ENCODE measurements at regions not wholly inside any gene's neighbourhood (a gene's known extent, or its start where the extent isn't known, plus 50 kb on each side); places are given as distances from the start of the nearest gene placed in this dataset.
A peak's percentile ranks its signal among the peaks of the same experiment; 100 is the strongest.
"Not testable (repeated sequence)": the region's sequence is repeated elsewhere in the genome, so short reads cannot be mapped to it uniquely, and the experiment has no call there.

- POLR2A ChIA-PET = no interaction called here
- Mint-ChIP-seq H3K9me3 (peaks cover 2% of the 10 kb centered on the region), H3K4me3 (no peak overlapping the region), H3K36me3 (ENCODE audit: low read depth) (no peaks in the 10 kb centered on the region), H3K27ac (no peak overlapping the region), H3K27me3 (no peaks in the 10 kb centered on the region), H3K4me1 (no peaks in the 10 kb centered on the region)
- CTCF ChIA-PET = no interaction called here
- DNase-seq = no peak
Observed at GRCh38 chr9:30065888-30066287, 2318.6 kb upstream of the ACO1 start.

DNA sequence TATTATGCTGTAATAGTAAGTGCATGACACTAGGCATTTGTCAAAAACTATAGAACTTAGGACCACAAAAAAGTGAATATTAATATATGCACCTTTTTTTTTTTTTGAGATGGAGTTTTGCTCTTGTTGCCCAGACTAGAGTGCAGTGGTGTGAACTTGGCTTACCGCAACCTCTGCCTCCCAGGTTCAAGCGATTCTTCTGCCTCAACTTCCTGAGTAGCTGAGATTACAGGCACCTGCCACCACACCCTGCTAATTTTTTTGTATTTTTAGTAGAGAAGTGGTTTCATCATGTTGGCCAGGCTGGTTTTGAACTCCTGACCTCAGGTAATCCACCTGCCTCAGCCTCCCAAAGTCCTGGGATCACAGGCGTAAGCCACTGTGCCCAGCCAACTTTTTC is 2315.2 kb upstream of the ACO1 start:
- H3K4me1 Mint-ChIP-seq; POLR2A ChIA-PET; H3K4me3 Mint-ChIP-seq; H3K27ac Mint-ChIP-seq; H3K27me3 Mint-ChIP-seq; CTCF ChIA-PET; H3K36me3 Mint-ChIP-seq (ENCODE audit: low read depth); DNase-seq; H3K9me3 Mint-ChIP-seq: not testable (repeated sequence)

GRCh38 chr9:30075022-30075421 is 2309.4 kb upstream of the ACO1 start:
- Mint-ChIP-seq H3K9me3 (peaks cover 21% of the 10 kb centered on the region), H3K4me1 (peaks cover 28% of the 10 kb centered on the region), H3K36me3 (ENCODE audit: low read depth) (no peaks in the 10 kb centered on the region), H3K27me3 (no peaks in the 10 kb centered on the region), H3K27ac (no peak overlapping the region), H3K4me3 (peak overlapping the region; percentile 24)
- POLR2A ChIA-PET = no interaction called here
- DNase-seq = no peak
- CTCF ChIA-PET = no interaction called here

DNA sequence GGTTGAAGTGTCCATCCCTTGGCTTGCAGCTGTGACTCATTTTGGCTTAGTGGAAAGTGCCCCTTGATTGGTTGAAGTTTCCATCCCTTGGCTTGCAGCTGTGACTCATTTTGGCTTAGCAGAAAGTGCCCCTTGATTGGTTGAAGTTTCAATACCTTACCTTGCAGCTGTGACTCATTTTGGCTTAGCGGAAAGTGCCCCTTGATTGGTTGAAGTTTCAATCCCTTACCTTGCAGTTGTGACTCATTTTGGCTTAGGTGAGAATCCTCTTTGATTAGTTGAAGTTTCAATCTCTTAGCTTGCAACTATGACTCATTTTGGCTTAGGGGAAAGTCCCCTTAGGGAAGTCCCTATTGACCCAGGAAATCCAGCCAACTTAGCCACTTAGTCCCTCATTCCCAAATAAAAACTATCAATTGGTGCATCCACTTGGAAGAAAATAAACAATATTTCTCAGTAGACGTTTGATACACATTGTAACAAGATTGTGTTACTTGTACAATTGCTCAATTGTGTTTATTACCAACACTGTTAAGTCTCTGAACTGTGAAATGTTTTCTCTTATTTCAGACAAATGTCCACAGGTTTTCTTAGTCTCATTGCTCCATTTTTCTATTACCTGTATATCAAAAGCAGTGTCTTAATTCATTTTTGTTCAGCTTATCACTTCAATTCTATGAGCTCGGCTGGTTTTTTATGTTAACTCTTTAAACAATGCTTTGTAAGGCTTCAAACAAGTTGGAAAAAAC is 2308.8 kb upstream of the ACO1 start:
- H3K9me3 Mint-ChIP-seq = peaks cover 21% of the 10 kb centered on the region
- no peak overlapping the region for H3K27ac Mint-ChIP-seq
- CTCF ChIA-PET = no interaction called here
- H3K36me3 Mint-ChIP-seq (ENCODE audit: low read depth) = no peaks in the 10 kb centered on the region
- H3K27me3 Mint-ChIP-seq = no peaks in the 10 kb centered on the region
- H3K4me3 Mint-ChIP-seq = no peak overlapping the region
- POLR2A ChIA-PET = no interaction called here
- peaks cover 28% of the 10 kb centered on the region for H3K4me1 Mint-ChIP-seq
- DNase-seq = peak; percentile 32

DNA sequence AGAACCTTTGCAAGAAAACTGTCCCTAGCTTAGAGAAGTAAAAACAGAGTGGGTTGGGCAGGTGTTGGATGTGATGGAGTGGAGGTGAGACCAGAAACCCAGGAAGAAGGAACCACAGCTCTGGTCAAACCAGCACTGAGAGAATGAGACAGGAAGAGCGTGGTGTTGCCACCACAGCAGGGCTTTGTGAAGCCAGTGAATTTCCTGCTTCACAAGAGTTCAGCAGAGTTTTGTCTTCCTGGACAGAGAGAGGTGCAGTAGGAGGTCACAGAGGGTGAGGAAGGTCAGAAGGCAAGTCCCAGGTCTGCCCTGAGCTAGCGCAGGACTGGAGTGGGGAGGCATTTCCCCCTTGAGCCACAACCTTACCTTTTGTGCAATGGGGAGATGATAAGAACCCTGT is 2306.2 kb upstream of the ACO1 start:
- Mint-ChIP-seq H3K4me1 (peaks cover 28% of the 10 kb centered on the region), H3K27me3 (no peaks in the 10 kb centered on the region), H3K36me3 (ENCODE audit: low read depth) (no peaks in the 10 kb centered on the region), H3K27ac (peak overlapping the region; percentile 31), H3K9me3 (peaks cover 18% of the 10 kb centered on the region), H3K4me3 (no peak overlapping the region)
- no peak for DNase-seq
- POLR2A ChIA-PET = no interaction called here
- CTCF ChIA-PET = no interaction called here

DNA sequence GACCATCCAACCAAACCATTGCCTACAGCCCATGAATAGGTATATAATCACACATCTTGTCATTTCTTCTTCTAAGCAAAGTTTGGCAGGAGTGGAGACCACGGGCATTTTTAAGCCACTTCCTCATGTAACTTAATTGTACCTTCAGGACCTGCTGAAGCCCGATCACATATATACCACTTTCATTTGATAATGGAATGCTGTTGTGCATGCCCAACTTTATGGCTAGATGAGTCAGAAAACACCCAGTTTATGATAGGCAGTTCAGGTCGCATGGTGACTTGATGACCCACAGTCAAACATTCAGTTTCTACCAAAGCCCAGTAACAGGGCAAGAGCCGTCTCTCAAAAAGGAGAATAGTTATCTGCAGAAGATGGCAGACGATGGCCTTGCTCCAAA is 2295.0 kb upstream of the ACO1 start:
- Mint-ChIP-seq H3K27ac (no peak overlapping the region), H3K4me1 (no peaks in the 10 kb centered on the region), H3K9me3 (no peaks in the 10 kb centered on the region), H3K27me3 (no peaks in the 10 kb centered on the region), H3K36me3 (ENCODE audit: low read depth) (no peaks in the 10 kb centered on the region), H3K4me3 (no peak overlapping the region)
- ChIA-PET CTCF (no interaction called here), POLR2A (no interaction called here)
- DNase-seq = no peak

DNA sequence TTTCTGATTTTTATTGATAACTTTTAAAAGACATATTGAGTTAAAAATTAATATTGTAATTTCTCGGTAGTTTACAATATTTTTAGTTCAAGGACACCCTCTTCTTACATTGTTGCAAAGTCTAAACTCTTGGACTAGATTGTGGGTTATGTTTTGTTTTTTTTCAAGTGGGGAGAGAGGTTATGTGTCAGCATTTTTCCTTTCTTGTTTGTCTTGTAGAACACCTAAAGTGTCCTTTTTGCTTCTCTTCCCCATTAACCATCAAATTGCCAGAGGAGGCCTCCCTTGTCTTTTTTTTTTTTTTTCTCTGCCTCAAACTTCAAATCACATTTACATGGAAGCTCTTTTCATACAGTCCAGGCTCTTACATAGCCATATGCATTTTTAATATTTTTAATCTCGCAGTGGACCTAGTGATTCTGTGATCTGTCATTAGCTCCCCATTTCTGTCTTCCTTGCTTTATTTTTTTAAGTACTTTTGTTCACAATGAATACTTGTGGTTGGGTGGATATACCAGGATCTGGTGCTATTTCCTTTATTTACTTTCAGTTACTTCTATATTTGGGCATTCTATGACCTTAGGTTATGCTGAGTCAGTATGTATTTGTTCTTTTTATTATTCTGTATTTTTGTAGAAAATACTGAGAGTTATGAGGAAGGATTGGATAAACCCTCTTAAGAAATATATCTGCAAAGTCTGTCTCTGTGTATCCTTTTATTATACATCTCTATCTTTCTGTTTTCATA is 2280.6 kb upstream of the ACO1 start:
- POLR2A ChIA-PET = no interaction called here
- CTCF ChIA-PET = no interaction called here
- H3K9me3 Mint-ChIP-seq = peaks cover 3% of the 10 kb centered on the region
- no peaks in the 10 kb centered on the region for H3K36me3 Mint-ChIP-seq (ENCODE audit: low read depth)
- no peak overlapping the region for H3K27ac Mint-ChIP-seq
- no peak overlapping the region for H3K4me3 Mint-ChIP-seq
- H3K4me1 Mint-ChIP-seq = no peaks in the 10 kb centered on the region
- no peak for DNase-seq
- no peaks in the 10 kb centered on the region for H3K27me3 Mint-ChIP-seq

DNA sequence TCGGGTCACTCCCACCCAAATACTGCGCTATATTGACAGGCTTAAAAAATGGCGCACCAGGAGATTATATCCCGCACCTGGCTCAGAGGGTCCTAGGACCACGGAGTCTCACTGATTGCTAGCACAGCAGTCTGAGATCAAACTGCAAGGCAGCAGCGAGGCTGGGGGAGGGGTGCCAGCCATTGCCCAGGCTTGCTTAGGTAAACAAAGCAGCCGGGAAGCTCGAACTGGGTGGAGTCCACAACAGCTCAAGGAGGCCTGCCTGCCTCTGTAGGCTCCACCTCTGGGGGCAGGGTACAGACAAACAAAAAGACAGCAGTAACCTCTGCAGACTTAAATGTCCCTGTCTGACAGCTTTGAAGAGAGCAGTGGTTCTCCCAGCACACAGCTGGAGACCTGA is 2277.3 kb upstream of the ACO1 start:
- H3K27ac Mint-ChIP-seq; H3K36me3 Mint-ChIP-seq (ENCODE audit: low read depth); H3K27me3 Mint-ChIP-seq; H3K4me1 Mint-ChIP-seq; DNase-seq; H3K4me3 Mint-ChIP-seq; POLR2A ChIA-PET; H3K9me3 Mint-ChIP-seq; CTCF ChIA-PET: not testable (repeated sequence)

DNA sequence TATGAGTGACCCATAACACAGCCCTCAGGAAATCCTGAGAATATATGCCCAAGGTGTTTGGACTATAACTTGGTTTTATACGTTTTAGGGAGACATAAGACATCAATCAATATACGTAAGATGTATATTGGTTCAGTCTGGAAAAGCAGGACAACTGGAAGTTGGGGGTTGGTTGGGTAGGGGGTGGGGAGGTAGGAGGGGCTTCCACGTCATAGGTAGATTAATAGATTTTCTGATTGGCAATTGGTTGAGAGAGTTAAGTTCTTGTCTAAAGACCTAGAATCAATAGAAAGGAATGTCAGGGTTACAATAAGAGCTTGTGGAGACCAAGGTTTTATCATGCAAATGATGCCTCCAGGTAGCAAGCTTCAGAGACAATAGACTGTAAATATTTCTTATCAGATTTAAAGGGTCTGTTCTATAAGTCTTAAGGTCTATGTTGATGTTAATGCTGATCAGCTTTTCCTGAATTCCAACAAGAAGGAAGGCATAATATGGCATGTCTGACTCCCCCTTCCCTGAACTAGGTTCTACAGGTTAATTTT is 2267.7 kb upstream of the ACO1 start:
- no peak overlapping the region for H3K4me3 Mint-ChIP-seq
- POLR2A ChIA-PET = no interaction called here
- peaks cover 2% of the 10 kb centered on the region for H3K9me3 Mint-ChIP-seq
- DNase-seq = no peak
- H3K36me3 Mint-ChIP-seq (ENCODE audit: low read depth) = no peaks in the 10 kb centered on the region
- no peaks in the 10 kb centered on the region for H3K27me3 Mint-ChIP-seq
- H3K4me1 Mint-ChIP-seq = no peaks in the 10 kb centered on the region
- no peak overlapping the region for H3K27ac Mint-ChIP-seq
- CTCF ChIA-PET = no interaction called here

DNA sequence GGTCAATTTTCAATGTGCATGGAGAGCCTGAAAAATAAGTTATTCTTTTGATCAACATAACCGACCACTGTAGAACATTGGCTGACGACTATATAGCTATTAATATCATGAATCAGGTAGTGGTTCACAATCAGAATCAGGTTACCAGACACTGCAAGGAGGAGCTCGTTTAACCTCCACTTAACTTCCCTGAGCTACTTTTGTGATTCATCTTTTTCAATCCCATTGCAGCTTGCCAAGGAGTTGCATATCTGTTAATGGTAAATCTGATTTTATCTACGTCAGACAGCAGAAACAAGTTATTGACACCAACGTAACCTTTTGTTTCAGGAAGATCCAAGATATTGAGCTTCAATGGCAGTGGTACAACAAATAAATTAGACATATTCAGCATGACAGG is 2263.8 kb upstream of the ACO1 start:
- POLR2A ChIA-PET = no interaction called here
- DNase-seq = no peak

DNA sequence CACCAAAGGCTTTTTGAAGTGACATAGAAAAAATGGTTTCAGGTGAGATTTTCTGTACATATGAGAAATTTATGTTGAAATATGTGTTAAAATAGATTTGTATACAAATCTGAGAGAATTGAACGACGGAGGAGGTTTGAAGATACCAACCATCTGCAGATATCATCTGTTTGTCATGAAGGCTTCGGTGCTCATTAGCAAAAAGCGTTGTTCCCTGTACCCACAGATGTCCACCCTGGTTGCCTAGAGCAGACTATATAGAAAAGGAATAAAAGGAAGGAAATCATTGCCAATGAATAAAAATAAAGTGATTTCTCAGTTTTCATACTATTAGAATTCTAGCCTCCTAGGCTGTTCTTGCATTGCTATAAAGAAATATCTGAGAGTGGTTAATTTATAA is 2262.8 kb upstream of the ACO1 start:
- no peaks in the 10 kb centered on the region for H3K4me1 Mint-ChIP-seq
- CTCF ChIA-PET = no interaction called here
- H3K27ac Mint-ChIP-seq = no peak overlapping the region
- H3K9me3 Mint-ChIP-seq = no peaks in the 10 kb centered on the region
- H3K4me3 Mint-ChIP-seq = no peak overlapping the region
- no peak for DNase-seq
- H3K36me3 Mint-ChIP-seq (ENCODE audit: low read depth) = no peaks in the 10 kb centered on the region
- POLR2A ChIA-PET = no interaction called here
- H3K27me3 Mint-ChIP-seq = no peaks in the 10 kb centered on the region

More for the DNA sequence above, 2263.8 kb upstream of the ACO1 start:
- Mint-ChIP-seq H3K27me3 (no peaks in the 10 kb centered on the region), H3K4me3 (no peak overlapping the region), H3K9me3 (no peaks in the 10 kb centered on the region), H3K36me3 (ENCODE audit: low read depth) (no peaks in the 10 kb centered on the region), H3K27ac (no peak overlapping the region), H3K4me1 (no peaks in the 10 kb centered on the region)
- CTCF ChIA-PET = no interaction called here

DNA sequence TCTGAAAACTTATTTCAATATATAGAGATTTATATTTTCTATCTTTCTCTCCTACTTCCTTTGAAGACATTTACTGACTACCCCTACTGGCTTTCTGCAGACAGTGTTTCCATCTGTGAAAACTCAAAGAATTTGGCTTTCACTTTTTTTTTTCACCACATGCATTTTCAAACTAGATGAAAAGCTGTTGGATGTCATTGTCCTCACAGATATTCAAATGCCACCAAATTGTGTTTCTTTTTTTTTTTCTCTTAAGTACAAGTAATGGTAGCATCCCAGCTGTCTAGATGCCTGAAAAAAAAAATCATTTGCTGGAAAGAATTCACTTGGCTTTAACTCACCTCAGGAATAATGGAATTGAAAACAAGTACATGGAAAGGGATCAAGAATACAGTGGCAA is 2258.6 kb upstream of the ACO1 start:
- Mint-ChIP-seq H3K9me3 (no peaks in the 10 kb centered on the region), H3K27me3 (no peaks in the 10 kb centered on the region), H3K36me3 (ENCODE audit: low read depth) (no peaks in the 10 kb centered on the region), H3K27ac (no peak overlapping the region), H3K4me3 (no peak overlapping the region), H3K4me1 (no peaks in the 10 kb centered on the region)
- POLR2A ChIA-PET = no interaction called here
- no peak for DNase-seq
- CTCF ChIA-PET = no interaction called here

- no peaks in the 10 kb centered on the region for H3K27me3 Mint-ChIP-seq
- H3K36me3 Mint-ChIP-seq (ENCODE audit: low read depth) = no peaks in the 10 kb centered on the region
Observed at GRCh38 chr9:30127371-30127770, 2257.1 kb upstream of the ACO1 start.

DNA sequence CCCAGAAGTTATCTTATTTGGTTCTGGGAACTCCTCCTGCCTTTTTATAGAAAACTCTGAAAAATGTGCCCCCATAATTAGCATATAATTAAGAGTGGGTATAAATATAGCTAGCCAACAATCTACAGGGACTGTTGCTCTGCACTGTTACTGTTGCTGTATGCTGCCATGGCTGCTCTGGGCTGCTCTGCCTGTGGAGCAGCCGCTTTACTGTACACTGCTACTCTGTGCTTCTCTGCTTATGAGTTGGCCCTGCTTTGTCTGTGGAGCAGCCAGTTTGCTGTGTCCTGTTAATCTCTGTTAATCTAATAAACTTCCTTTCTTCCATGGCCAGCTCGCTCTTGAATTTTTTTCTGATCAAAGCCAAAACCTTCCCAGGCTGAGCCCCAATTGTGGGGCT is 2244.0 kb upstream of the ACO1 start:
- ChIA-PET CTCF (no interaction called here), POLR2A (no interaction called here)
- no peak for DNase-seq
- H3K9me3 Mint-ChIP-seq = no peaks in the 10 kb centered on the region
- H3K27ac Mint-ChIP-seq = no peak overlapping the region
- H3K4me1 Mint-ChIP-seq = no peaks in the 10 kb centered on the region
- H3K27me3 Mint-ChIP-seq = no peaks in the 10 kb centered on the region
- H3K36me3 Mint-ChIP-seq (ENCODE audit: low read depth) = no peaks in the 10 kb centered on the region
- H3K4me3 Mint-ChIP-seq = no peak overlapping the region

More at GRCh38 chr9:30127371-30127770, 2257.1 kb upstream of the ACO1 start:
- Mint-ChIP-seq H3K4me1 (no peaks in the 10 kb centered on the region), H3K9me3 (no peaks in the 10 kb centered on the region), H3K27ac (no peak overlapping the region), H3K4me3 (no peak overlapping the region)
- no peak for DNase-seq
- ChIA-PET POLR2A (no interaction called here), CTCF (no interaction called here)

Data from activated CD4-positive, alpha-beta memory T cell treated with anti-CD3 and anti-CD28 coated beads, Interleukin-2, amount 10 ng/mL, durations not matched to agents 7 days and 5 days (primary cell).